Putamen (tissue), 1 donor: ENCODE measurements at regions not wholly inside any gene's neighbourhood (a gene's known extent, or its start where the extent isn't known, plus 50 kb on each side); places are given as distances from the start of the nearest gene placed in this dataset.

Source experiments
- DNase-seq: peaks from one replicate; pipeline ENCODE4 v3.0.0-alpha.2; 2016; ENCODE audit warnings: low spot score

GRCh38 chr10:111830359-111830758, 353.2 kb downstream of the GPAM start:
- no peak for DNase-seq

- DNase-seq: no peak
Measured at GRCh38 chr10:111831058-111831457, 352.5 kb downstream of the GPAM start.

- DNase-seq: no peak
Measured at GRCh38 chr10:111833251-111833650, 350.3 kb downstream of the GPAM start.

GRCh38 chr10:111835574-111835973, 348.0 kb downstream of the GPAM start:
- DNase-seq: no peak

GRCh38 chr10:111836064-111836463, 347.5 kb downstream of the GPAM start:
- no peak for DNase-seq

- no peak for DNase-seq
Measured at GRCh38 chr10:111836571-111836970, 347.0 kb downstream of the GPAM start.

GRCh38 chr10:111837086-111837485, 346.5 kb downstream of the GPAM start:
- no peak for DNase-seq

- no peak for DNase-seq
Measured at GRCh38 chr10:111837985-111838384, 345.6 kb downstream of the GPAM start.

- no peak for DNase-seq
Measured at GRCh38 chr10:111840546-111840945, 343.0 kb downstream of the GPAM start.

- no peak for DNase-seq
Measured at GRCh38 chr10:111852801-111853200, 330.8 kb downstream of the GPAM start.

- DNase-seq: no peak
Measured at GRCh38 chr10:111856631-111857030, 326.9 kb downstream of the GPAM start.

- DNase-seq: no peak
Measured at GRCh38 chr10:111865550-111865949, 318.0 kb downstream of the GPAM start.

GRCh38 chr10:111871458-111871857, 312.1 kb downstream of the GPAM start:
- no peak for DNase-seq

- DNase-seq: no peak
Measured at GRCh38 chr10:111872591-111872990, 311.0 kb downstream of the GPAM start.

- no peak for DNase-seq
Measured at GRCh38 chr10:111873041-111873440, 310.5 kb downstream of the GPAM start.

- DNase-seq: no peak
Measured at GRCh38 chr10:111873621-111874135, 309.9 kb downstream of the GPAM start.

- DNase-seq: no peak
Measured at GRCh38 chr10:111874576-111874975, 309.0 kb downstream of the GPAM start.

GRCh38 chr10:111875725-111876124, 307.8 kb downstream of the GPAM start:
- no peak for DNase-seq

- DNase-seq: no peak
Measured at GRCh38 chr10:111877258-111877657, 306.3 kb downstream of the GPAM start.

GRCh38 chr10:111879969-111880368, 303.6 kb downstream of the GPAM start:
- DNase-seq: no peak

GRCh38 chr10:111885046-111885445, 298.5 kb downstream of the GPAM start:
- no peak for DNase-seq

GRCh38 chr10:111885919-111886318, 297.6 kb downstream of the GPAM start:
- DNase-seq: no peak

GRCh38 chr10:111887266-111887665, 296.3 kb downstream of the GPAM start:
- no peak for DNase-seq

- DNase-seq: no peak
Measured at GRCh38 chr10:111890046-111890445, 293.5 kb downstream of the GPAM start.

GRCh38 chr10:111916011-111916410, 267.6 kb downstream of the GPAM start:
- no peak for DNase-seq
